ENCODE measurements at regions not wholly inside any gene's neighbourhood (a gene's known extent, or its start where the extent isn't known, plus 50 kb on each side); places are given as distances from the start of the nearest gene placed in this dataset.
"Not testable (repeated sequence)": the region's sequence is repeated elsewhere in the genome, so short reads cannot be mapped to it uniquely, and the experiment has no call there.

DNA sequence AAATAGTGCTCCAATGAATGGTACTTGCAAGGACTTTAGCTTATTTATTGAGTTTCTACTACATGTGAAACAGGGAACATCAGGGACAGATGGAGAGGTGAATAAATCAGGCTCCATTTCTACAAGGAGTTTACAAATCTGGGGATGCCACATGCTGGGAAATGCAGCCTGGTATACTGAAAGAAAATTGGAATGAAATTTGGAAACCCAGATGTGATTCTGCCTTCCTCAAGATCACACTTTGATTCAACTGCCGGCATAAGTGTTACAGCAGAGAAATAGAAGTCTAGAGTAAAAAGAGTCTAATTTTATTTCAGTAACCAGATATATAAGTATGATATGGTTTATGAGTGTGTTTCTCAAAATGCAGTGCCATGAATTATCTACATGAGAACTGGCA, 1408.4 kb upstream of the C9orf72 start:
- TF ChIP-seq, protein P1, sequence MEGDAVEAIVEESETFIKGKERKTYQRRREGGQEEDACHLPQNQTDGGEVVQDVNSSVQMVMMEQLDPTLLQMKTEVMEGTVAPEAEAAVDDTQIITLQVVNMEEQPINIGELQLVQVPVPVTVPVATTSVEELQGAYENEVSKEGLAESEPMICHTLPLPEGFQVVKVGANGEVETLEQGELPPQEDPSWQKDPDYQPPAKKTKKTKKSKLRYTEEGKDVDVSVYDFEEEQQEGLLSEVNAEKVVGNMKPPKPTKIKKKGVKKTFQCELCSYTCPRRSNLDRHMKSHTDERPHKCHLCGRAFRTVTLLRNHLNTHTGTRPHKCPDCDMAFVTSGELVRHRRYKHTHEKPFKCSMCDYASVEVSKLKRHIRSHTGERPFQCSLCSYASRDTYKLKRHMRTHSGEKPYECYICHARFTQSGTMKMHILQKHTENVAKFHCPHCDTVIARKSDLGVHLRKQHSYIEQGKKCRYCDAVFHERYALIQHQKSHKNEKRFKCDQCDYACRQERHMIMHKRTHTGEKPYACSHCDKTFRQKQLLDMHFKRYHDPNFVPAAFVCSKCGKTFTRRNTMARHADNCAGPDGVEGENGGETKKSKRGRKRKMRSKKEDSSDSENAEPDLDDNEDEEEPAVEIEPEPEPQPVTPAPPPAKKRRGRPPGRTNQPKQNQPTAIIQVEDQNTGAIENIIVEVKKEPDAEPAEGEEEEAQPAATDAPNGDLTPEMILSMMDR (conservative IDR thresholded peaks at IDR 0.05): no peak
- no peak for TF ChIP-seq ZFX (IDR thresholded peaks at IDR 0.05)
- H3K27ac ChIP-seq: no peak overlapping the region

DNA sequence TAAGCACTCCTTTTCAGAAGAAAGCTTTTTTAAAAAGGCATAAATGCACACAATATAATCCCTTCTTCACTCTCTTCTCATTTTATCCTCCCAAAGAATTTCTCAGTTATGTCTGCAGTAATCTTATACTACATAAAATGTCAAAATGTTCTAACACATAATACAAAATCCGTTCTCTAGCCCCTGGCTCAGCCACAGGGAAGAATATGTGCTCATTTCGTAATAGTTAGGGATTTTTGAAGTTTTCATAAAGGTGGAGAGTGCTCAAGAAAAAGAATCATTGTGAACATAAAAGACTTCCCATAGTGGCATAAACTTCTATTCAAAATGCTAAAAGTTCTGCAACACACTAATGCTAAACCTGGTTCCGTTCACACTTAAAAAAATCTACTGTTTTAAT, 1410.7 kb upstream of the C9orf72 start:
- TF ChIP-seq, protein P1 (conservative IDR thresholded peaks at IDR 0.05): no peak
- TF ChIP-seq ZFX (IDR thresholded peaks at IDR 0.05): no peak
- H3K27ac ChIP-seq: no peak overlapping the region

DNA sequence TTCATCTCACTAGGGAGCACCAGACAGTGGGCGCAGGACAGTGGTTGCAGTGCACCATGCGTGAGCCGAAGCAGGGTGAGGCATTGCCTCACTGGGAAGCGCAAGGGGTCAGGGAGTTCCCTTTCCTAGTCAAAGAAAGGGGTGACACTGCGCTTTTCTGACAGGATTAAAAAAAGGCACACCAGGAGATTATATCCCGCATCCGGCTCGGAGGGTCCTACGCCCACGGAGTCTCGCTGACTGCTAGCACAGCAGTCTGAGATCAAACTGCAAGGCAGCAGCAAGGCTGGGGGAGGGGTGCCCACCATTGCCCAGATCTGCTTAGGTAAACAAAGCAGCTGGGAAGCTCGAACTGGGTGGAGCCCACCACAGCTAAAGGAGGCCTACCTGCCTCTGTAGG, 1416.7 kb upstream of the C9orf72 start:
- not testable (repeated sequence) for H3K27ac ChIP-seq

DNA sequence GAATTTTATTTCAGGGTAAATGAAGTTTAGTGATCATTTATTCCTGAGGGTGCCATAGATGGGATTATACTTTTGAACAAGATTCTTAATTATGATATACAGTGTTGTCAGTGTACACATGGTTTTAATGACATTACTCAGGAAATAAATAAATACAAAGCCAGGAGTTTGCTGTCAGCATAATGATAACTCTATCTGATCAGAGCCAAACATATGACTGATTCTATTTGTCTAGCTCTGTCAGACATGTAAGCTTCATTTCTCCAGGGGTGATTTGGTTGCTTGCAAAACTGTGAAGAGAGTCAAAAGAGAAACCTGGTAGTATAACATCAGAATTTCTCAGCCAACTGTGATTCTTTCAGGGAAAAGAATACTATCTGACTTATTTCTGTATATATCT, 1425.8 kb upstream of the C9orf72 start:
- TF ChIP-seq ZFX (IDR thresholded peaks at IDR 0.05): no peak
- TF ChIP-seq, protein P1 (conservative IDR thresholded peaks at IDR 0.05): no peak

DNA sequence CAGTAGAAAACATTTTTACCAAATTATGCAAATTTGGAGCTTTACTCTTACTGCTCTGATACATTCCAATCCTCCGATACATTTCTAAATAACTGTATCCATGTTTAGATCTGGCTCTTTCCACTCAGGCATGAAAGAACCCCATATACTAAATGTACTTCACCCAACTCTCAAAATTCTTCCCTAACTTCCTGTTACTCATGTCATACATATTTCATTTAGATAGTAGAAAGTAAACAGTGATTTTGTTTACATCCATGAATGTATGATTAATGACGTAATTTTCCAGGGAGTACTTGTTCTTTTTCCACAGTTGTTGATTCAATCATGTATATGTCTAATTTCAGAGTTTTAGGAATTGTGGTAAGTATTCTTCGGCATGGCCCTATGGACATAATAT, 1426.5 kb upstream of the C9orf72 start:
- TF ChIP-seq, protein P1 (conservative IDR thresholded peaks at IDR 0.05): no peak
- TF ChIP-seq ZFX (IDR thresholded peaks at IDR 0.05): no peak
- no peak overlapping the region for H3K27ac ChIP-seq

More for the DNA sequence above, 1425.8 kb upstream of the C9orf72 start:
- H3K27ac ChIP-seq: no peak overlapping the region

DNA sequence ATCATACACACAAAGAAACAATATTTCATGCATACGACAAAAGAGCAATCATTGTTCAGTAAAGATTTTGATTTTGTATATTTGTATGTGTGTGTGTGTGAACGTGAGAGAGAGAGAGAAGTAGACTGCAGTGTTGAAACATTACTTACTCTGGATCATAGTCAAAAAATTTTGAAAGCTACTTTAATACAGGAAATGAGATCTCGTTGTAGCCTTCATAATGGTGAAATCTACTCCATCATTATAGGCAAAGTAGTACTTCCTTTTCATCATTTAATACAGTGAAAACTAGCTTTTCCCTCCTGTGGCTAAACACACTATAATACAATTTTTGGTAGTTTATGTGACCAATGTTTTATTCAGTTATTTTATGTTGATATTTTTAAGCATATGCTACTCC, 1427.7 kb upstream of the C9orf72 start:
- TF ChIP-seq ZFX (IDR thresholded peaks at IDR 0.05): no peak
- TF ChIP-seq, protein P1 (conservative IDR thresholded peaks at IDR 0.05): no peak
- H3K27ac ChIP-seq: no peak overlapping the region

DNA sequence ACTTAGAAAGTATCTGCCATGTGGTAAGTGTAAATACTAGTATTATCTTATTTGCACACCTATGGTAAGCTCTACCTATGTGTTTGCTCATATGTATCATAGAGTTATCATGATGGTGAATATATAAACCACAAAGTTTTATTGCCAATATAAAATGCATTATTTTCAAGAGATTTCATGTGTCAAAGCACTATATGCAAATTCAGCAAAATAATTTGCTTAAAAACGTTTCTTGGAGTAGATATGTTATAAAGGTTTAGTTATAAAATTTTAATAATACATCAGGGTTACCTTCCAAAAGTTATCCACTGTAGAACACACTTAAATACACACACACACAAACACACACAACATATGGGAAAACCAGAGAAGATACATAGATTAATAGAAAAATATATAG, 1431.7 kb upstream of the C9orf72 start:
- H3K27ac ChIP-seq: no peak overlapping the region
- no peak for TF ChIP-seq ZFX (IDR thresholded peaks at IDR 0.05)
- TF ChIP-seq, protein P1 (conservative IDR thresholded peaks at IDR 0.05): no peak

DNA sequence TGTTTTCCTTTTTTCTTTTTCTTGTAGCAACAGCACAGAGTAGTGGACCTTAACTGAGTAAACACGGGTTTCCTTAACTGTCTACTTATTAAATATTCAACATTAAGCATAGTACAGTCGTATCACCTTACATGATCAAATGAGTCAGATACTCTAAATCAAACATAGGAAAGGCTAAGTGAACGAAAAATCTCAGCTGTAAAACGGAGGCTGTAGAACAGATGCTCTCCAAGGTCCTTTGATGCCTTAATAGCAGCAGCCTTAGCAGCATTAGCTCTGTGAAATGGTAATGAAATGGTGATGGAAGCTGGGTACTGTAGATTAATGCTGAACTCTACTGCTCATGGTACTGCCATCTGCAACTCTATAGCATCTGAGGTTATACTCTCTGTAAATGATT, 1433.3 kb upstream of the C9orf72 start:
- no peak overlapping the region for H3K27ac ChIP-seq
- TF ChIP-seq, protein P1 (conservative IDR thresholded peaks at IDR 0.05): no peak
- TF ChIP-seq ZFX (IDR thresholded peaks at IDR 0.05): no peak

All from C4-2B (cell line).